ENCODE measurements at regions not wholly inside any gene's neighbourhood (a gene's known extent, or its start where the extent isn't known, plus 50 kb on each side); places are given as distances from the start of the nearest gene placed in this dataset.
A peak's percentile ranks its signal among the peaks of the same experiment; 100 is the strongest.
"Not testable (repeated sequence)": the region's sequence is repeated elsewhere in the genome, so short reads cannot be mapped to it uniquely, and the experiment has no call there.

DNA sequence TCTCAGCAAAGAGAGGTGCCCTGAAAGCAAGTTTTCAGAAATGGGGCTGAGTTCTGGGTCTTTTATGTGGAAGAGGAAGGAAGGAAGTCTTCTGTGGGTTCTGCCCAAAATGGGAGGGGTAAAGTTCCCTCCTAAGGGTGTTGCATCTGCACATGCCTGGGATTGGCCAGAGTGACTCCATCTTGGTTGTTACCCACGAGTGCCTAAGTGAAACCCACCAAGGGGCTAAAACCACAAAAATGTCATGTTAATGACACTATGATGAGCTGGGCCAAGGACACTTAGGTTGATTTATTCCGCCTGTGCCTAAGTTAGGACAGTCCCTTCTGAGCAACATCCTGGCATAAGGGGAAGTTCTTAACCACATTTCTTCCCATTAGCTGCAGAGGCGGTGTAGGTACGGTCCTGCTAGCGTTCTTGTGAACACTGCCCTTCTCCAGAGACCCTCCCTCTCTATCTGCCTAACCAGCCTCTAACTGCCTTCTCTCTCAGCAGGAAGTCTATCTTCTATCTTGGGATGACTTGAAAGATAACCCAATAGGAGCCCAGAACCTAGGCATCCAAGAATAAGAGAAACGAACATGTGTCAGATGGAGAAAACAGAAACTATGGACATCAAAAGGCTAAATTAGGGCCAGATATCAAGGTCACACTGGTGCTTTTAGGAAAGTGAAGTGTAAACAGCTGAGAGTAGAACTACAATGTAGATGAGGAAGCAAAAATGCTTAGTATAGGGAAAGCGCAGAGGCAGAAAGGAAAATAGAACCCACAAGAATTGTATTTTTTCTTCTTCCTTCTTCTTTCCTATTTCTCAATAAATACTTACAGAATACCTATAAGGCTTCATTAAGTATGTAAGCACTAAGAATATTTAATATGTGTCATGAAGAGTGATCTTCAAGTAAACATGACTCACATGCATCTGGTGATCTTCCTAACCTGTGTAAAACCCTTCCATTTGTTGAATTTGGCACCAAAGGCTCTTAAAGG is 104.2 kb upstream of the AMN1 start:
- DNase-seq (ENCODE audit: low read depth in 1 of 2, low spot score in 1 of 2) = no peak
- TF ChIP-seq JUND (IDR thresholded peaks at IDR 0.05; ENCODE audit: low read depth) = no peak
- in situ Hi-C loops (cut with HindIII; ENCODE audit: low pct_unique_long_range_greater_than_20kb, low sequenced_read_pairs) = no loop called here

DNA sequence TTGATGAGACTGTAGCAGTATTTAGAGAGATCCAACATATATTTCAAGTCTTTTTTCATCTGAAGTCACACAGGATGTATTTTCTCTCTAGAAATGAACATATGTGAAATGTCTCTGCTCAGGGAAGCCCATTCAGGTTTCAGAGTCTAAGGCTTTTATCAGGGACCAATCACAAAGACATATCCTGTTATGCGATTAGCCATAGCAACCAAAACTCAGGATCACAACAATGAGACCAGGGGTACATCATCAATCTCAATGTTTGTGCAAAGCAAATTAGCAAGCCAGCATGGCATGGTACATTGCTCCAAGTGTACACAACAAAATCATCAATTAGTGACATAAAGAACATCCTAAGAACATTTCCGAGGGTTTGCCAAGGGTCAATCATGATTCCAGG is 99.2 kb upstream of the AMN1 start:
- in situ Hi-C loops (cut with HindIII; ENCODE audit: low pct_unique_long_range_greater_than_20kb, low sequenced_read_pairs) = no loop called here
- DNase-seq (ENCODE audit: low read depth in 1 of 2, low spot score in 1 of 2) = no peak
- no peak for TF ChIP-seq JUND (IDR thresholded peaks at IDR 0.05; ENCODE audit: low read depth)

DNA sequence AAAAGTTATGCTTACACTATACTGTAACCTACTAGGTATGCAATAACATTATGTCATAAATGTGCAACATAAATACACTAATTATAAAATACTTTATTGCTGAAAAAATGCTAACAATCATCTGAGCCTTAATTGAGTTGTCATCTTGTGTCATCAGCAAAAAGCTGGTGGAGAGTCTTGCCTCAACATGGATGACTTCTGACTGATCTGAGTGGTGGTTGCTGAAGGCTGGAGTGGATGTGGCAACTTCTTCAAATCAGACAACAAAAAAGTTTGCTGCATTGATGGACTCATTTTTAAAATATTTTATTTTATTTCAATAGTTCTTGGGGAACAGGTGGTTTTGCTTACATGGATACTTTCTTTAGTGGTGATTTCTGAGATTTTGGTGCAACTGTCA is 93.9 kb upstream of the AMN1 start:
- DNase-seq (ENCODE audit: low read depth in 1 of 2, low spot score in 1 of 2) = no peak
- no peak for TF ChIP-seq JUND (IDR thresholded peaks at IDR 0.05; ENCODE audit: low read depth)
- in situ Hi-C loops (cut with HindIII; ENCODE audit: low pct_unique_long_range_greater_than_20kb, low sequenced_read_pairs) = no loop called here

DNA sequence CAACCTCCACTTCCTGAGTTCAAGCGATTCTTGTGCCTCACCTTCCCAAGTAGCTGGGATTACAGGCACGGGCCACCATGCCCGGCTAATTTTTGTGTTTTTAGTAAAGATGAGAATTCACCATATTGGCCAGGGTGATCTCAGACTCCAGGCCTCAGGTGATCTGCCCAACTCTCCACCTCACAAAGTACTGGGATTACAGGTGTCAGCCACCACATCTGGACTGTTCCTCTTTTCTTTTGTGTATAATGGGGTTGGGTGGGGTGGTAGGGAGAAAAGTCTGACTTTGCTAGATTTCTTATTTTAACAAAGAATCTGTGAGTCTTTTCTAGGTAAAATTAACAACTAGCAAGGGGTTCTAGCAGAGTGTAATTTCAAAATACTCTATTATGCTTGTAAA is 92.7 kb upstream of the AMN1 start:
- in situ Hi-C loops (cut with HindIII; ENCODE audit: low pct_unique_long_range_greater_than_20kb, low sequenced_read_pairs) = no loop called here

DNA sequence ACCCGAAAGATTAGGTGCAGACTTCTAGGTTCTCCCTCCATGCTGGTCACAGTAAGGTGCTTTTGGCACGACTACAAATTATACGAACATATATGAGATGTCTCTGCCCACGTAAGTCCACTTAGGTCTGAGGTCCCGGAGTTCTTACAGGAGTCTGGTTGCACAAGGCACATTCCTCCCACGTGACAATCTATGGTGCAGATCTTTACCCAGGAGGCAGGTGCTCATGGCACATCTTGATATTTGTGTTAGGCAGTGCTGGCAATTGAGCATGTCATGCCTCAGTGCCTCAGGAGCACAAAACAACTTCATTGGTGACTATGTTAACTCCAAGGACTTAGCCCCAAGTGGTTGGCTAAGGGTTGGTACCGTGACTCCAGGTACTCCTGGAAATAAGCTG is 92.0 kb upstream of the AMN1 start:
- in situ Hi-C loops (cut with HindIII; ENCODE audit: low pct_unique_long_range_greater_than_20kb, low sequenced_read_pairs) = no loop called here
- TF ChIP-seq JUND (IDR thresholded peaks at IDR 0.05; ENCODE audit: low read depth) = no peak; the same call in 1 of the 2 replicates
- DNase-seq (ENCODE audit: low read depth in 1 of 2, low spot score in 1 of 2) = peak in 1 of 2 experiments; percentile 79

More for the DNA sequence above, 92.7 kb upstream of the AMN1 start:
- DNase-seq (ENCODE audit: low read depth in 1 of 2, low spot score in 1 of 2) = no peak
- no peak for TF ChIP-seq JUND (IDR thresholded peaks at IDR 0.05; ENCODE audit: low read depth)

DNA sequence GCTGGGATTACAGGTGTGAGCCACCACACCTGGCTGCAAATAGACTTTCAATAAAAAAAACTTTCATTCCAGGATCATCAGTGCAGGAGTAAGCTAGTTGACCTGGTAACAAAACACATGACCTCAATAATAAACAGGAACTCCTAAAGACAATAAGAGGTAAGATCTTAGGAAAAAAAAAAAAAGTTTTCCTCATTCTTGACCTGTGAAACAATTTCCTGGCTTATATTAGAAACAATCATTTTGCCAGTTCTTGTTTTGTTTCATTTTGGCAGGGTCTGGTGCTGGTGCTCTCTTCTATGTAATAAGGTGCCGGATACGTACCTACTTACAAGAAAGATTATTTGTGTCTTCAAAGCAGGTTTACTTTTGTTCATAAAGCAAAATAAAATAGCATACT is 90.6 kb upstream of the AMN1 start:
- DNase-seq (ENCODE audit: low read depth in 1 of 2, low spot score in 1 of 2) = no peak
- TF ChIP-seq JUND (IDR thresholded peaks at IDR 0.05; ENCODE audit: low read depth) = no peak
- in situ Hi-C loops (cut with HindIII; ENCODE audit: low pct_unique_long_range_greater_than_20kb, low sequenced_read_pairs) = no loop called here

DNA sequence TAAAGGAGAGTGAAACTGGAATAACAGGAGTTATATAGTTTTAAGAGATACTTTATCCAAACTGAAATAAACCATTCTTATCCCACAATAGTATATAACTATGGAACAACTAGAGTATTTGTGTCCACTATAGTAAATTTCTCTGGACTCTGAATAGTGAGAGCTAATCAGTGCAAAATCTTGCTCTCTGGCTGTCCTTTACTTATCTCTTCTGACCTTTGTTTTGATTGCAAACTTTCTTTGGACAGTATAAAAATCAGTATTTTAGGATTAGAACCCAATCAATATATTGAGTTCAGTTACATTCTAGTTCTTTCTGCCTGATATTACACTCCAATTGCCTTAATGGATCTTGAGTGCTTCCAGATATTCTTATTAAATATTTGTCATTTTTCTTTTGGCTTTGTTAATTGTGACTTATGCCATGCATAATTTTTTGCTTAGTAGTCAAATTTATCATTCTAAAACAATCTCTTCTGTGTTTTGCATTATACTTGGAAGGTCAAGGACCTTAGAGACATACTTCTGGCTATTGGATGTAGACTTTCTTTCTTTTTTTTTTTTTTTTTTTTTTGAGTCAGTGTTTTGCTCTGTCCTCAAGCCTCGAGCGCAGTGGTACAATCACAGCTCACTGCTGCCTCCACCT is 89.9 kb upstream of the AMN1 start:
- DNase-seq (ENCODE audit: low read depth in 1 of 2, low spot score in 1 of 2) = no peak
- no peak for TF ChIP-seq JUND (IDR thresholded peaks at IDR 0.05; ENCODE audit: low read depth)
- in situ Hi-C loops (cut with HindIII; ENCODE audit: low pct_unique_long_range_greater_than_20kb, low sequenced_read_pairs) = no loop called here

DNA sequence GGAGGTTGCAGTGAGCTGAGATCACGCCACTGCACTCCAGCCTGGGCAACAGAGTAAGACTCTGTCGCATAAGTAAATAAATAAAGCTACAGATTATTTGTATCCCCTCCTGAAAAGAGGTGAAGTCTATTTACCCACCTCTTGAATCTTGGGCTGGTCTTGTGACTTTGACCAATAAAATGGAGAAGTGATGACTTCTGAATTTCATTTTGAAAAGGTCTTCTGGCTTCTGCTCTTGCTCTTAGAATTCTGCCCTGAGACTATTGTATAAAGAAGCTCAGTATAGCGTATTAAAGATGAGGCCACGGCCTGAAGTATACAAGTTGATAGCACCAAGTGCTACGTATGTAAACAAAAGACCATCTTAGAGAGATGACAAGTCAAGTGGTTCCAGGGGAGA is 88.3 kb upstream of the AMN1 start:
- in situ Hi-C loops (cut with HindIII; ENCODE audit: low pct_unique_long_range_greater_than_20kb, low sequenced_read_pairs) = no loop called here
- DNase-seq (ENCODE audit: low read depth in 1 of 2, low spot score in 1 of 2) = no peak
- TF ChIP-seq JUND (IDR thresholded peaks at IDR 0.05; ENCODE audit: low read depth) = no peak

DNA sequence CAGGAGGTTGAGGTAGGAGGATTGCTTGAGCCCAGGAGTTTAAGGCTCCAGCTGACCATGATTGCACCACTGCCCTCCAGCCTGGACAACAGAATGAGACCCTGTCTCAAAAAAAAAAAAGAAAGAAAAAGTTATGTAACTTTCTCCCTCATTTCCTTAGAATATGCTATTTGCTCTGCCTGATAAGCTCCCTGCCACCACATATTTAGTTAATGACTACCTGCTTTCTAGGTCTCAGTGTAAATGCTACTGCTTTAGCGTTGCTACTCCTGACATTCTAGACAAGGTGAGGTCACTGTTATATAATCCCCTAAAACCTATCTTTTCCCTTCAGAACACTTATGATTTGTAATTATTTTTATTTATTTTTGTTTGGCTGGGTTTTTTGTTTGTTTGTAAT is 86.3 kb upstream of the AMN1 start:
- no peak for DNase-seq (ENCODE audit: low read depth in 1 of 2, low spot score in 1 of 2)
- TF ChIP-seq JUND (IDR thresholded peaks at IDR 0.05; ENCODE audit: low read depth) = no peak
- in situ Hi-C loops (cut with HindIII; ENCODE audit: low pct_unique_long_range_greater_than_20kb, low sequenced_read_pairs) = no loop called here

DNA sequence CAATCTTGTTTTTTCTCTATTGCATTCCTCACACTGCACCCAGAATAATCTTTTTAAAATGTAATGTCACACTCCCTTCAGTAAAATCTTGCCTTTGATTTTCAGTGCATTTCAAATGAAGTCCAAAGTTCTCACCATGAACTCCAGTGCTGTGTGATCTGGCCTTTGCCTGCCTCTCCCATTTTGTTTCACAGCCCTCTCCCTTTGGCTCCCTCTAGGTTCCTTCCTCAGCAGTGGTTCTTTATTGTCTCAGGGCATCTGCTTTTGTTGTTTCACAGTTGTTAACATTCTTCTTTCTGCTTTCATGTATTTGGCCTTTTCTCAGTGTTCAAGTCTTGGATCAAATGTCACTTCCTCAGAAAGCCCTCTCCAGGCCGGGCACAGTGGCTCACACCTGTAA is 84.5 kb upstream of the AMN1 start:
- no peak for TF ChIP-seq JUND (IDR thresholded peaks at IDR 0.05; ENCODE audit: low read depth)
- in situ Hi-C loops (cut with HindIII; ENCODE audit: low pct_unique_long_range_greater_than_20kb, low sequenced_read_pairs) = no loop called here
- peak in 1 of 2 experiments; percentile 41 for DNase-seq (ENCODE audit: low read depth in 1 of 2, low spot score in 1 of 2)

DNA sequence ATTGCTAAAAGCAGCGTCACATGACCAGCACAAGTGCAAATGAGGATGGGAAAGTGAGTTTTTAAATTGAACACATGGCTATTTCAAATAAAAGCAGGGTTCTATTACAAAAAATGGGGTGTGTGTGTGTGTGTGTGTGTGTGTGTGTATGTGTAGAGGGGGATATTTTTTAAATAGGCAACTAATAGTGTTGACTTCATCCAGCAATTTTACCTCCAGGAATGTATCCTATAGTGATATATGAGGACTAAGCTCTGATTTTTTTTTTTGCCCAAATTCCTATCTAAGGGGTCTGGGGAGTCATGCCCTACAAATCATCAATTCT is 78.9 kb upstream of the AMN1 start:
- in situ Hi-C loops (cut with HindIII; ENCODE audit: low pct_unique_long_range_greater_than_20kb, low sequenced_read_pairs) = no loop called here
- no peak for DNase-seq (ENCODE audit: low read depth in 1 of 2, low spot score in 1 of 2)
- TF ChIP-seq JUND (IDR thresholded peaks at IDR 0.05; ENCODE audit: low read depth) = no peak

DNA sequence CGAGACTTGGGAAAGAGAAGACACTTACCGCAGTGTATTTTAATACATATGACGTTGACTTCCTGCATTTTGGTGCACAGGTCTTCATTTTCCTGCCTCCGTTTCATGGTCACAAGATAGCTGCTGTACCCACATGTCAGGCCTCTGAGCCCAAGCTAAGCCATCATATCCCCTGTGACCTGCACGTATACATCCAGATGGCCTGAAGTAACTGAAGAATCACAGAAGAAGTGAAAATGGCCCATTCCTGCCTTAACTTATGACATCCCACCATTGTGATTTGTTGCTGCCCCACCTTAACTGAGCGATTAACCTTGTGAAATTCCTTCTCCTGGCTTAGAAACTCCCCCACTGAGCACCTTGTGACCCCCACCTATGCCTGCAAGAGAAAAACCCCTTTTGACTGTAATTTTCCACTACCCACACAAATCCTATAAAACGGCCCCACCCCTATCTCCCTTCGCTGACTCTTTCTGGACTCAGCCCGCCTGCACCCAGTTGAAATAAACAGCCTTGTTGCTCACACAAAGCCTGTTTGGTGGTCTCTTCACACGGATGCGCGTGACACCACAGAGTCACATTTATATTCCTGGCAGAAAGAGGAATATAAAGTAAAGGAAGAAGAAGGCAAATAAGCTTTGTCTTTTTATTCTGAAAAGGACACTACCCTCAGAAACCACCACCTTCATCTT is 78.4 kb upstream of the AMN1 start:
- DNase-seq (ENCODE audit: low read depth in 1 of 2, low spot score in 1 of 2); in situ Hi-C loops (cut with HindIII; ENCODE audit: low pct_unique_long_range_greater_than_20kb, low sequenced_read_pairs): not testable (repeated sequence)

DNA sequence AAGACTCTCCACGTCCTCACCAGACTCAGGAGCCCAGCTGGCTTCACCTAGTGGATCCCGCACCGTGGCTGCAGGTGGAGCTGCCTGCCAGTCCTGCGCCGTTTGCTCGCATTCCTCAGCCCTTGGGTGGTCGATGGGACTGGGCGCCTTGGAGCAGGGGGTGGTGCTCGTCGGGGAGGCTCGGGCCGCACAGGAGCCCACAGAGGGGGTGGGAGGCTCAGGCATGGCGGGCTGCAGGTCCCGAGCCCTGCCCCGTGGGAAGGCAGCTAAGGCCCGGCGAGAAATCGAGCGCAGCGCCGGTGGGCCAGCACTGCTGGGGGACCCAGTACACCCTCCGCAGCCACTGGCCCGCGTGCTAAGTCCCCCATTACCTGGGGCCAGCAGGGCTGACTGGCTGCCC is 76.9 kb upstream of the AMN1 start:
- DNase-seq (ENCODE audit: low read depth in 1 of 2, low spot score in 1 of 2); in situ Hi-C loops (cut with HindIII; ENCODE audit: low pct_unique_long_range_greater_than_20kb, low sequenced_read_pairs): not testable (repeated sequence)

DNA sequence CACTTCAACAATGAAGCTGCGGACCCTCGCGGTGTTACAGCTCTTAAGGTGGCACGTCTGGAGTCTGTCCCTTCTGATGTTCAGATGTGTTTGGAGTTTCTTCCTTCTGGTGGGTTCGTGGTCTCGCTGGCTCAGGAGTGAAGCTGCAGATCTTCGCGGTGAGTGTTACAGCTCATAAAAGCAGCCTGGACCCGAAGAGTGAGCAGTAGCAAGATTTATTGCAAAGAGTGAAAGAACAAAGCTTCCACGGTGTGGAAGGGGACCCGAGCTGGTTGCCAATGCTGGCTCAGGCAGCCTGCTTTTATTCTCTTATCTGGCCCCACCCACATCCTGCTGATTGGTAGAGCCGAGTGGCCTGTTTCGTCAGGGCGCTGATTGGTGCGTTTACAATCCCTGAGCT is 75.9 kb upstream of the AMN1 start:
- in situ Hi-C loops (cut with HindIII; ENCODE audit: low pct_unique_long_range_greater_than_20kb, low sequenced_read_pairs); DNase-seq (ENCODE audit: low read depth in 1 of 2, low spot score in 1 of 2): not testable (repeated sequence)

Data from T47D (cell line).